Panc1 (cell line): ENCODE measurements at regions not wholly inside any gene's neighbourhood (a gene's known extent, or its start where the extent isn't known, plus 50 kb on each side); places are given as distances from the start of the nearest gene placed in this dataset.

Source experiments
- ATAC-seq: fragments of 200-7000 bp; cut with Tn5 transposase; 2 replicates; pipeline ENCODE4 v1.9.1; 2020; ENCODE audit warnings: mild to moderate bottlenecking, moderate library complexity
- BruUV-seq: library from RNA; stranded (reverse); fragments of 400-500 nt; replicated peaks from 2 replicates; lab custom pipeline; 2021; lab: Mats Ljungman, UMichigan
- CTCF ChIA-PET: fragments of 300-600 bp; sonication (Branson Sonifier 250); formaldehyde crosslinking; loops from one replicate; lab custom pipeline; 2022; ENCODE audit warnings: antibody characterized with exemption; lab: Charles Lee
- POLR2A ChIA-PET: fragments of 300-600 bp; sonication (Branson Sonifier 250); formaldehyde crosslinking; loops from one replicate; lab custom pipeline; 2022; ENCODE audit warnings: antibody characterized with exemption; lab: Charles Lee
- DNase-seq: peaks from one replicate; pipeline ENCODE4 v3.0.0-alpha.2; 2010; ENCODE audit warnings: low read depth, low spot score
- H3K27ac ChIP-seq: 2 replicates; pipeline ENCODE4 v1.5.1; 2011; ENCODE audit warnings: mild to moderate bottlenecking, low read length, inconsistent platforms
- H3K27me3 ChIP-seq: fragments of 200-500 bp; sonication (Bioruptor generic); 2 replicates; pipeline ENCODE4 v1.6.0; 2014; ENCODE audit warnings: low read length, inconsistent platforms; ENCODE audit not compliant: control insufficient read depth, insufficient read depth
- H3K36me3 ChIP-seq: fragments of 200-500 bp; sonication (Bioruptor generic); 2 replicates; pipeline ENCODE4 v1.5.1; 2014; ENCODE audit warnings: inconsistent platforms, mild to moderate bottlenecking, low read length, moderate library complexity; ENCODE audit not compliant: control insufficient read depth, insufficient read depth
- H3K4me1 ChIP-seq: 2 replicates; pipeline ENCODE4 v1.5.1; 2011; ENCODE audit warnings: inconsistent platforms, mild to moderate bottlenecking, low read length, moderate library complexity; ENCODE audit not compliant: control insufficient read depth, insufficient read depth
- H3K4me3 ChIP-seq, 2 experiments: 2 replicates each; pipeline ENCODE4 v1.5.1; 2011 to 2012; ENCODE audit warnings: low read depth in 2 of 2, low read length in 2 of 2, mild to moderate bottlenecking in 2 of 2, inconsistent platforms in 1 of 2, moderate library complexity in 1 of 2
- H3K9me3 ChIP-seq: fragments of 200-500 bp; sonication (Bioruptor generic); 2 replicates; pipeline ENCODE4 v1.5.1; 2014; ENCODE audit warnings: low read depth, mild to moderate bottlenecking, inconsistent platforms, low read length, moderate library complexity; ENCODE audit not compliant: control insufficient read depth, insufficient read depth
- CTCF ChIP-seq: fragments of 450-650 bp; IDR thresholded peaks from 2 replicates; pipeline ENCODE4 v1.5.1; 2017; ENCODE audit warnings: mild to moderate bottlenecking
- POLR2AphosphoS5 ChIP-seq: IDR thresholded peaks from 2 replicates; pipeline ENCODE4 v1.6.1; 2012; ENCODE audit warnings: mild to moderate bottlenecking, low read depth, low read length, moderate library complexity
- REST ChIP-seq, 2 experiments: IDR thresholded peaks; 2 replicates each; pipeline ENCODE4 v1.6.1; 2011 to 2012; ENCODE audit warnings: low read depth in 2 of 2, control low read depth in 1 of 2, low read length in 1 of 2, mild to moderate bottlenecking in 1 of 2, moderate library complexity in 1 of 2; ENCODE audit not compliant: insufficient read depth in 1 of 2
- SIN3A ChIP-seq: IDR thresholded peaks from 2 replicates; pipeline ENCODE4 v1.6.1; 2012; ENCODE audit warnings: low read depth, mild to moderate bottlenecking, low read length, moderate library complexity, borderline replicate concordance; ENCODE audit not compliant: insufficient read depth
- TCF7L2 ChIP-seq: IDR thresholded peaks from 2 replicates; pipeline ENCODE4 v1.6.1; 2011; ENCODE audit warnings: mild to moderate bottlenecking, low read depth, low read length, inconsistent platforms
- in situ Hi-C: cut with HindIII; loops from 2 replicates; pipeline ENCODE4 v1.10.0; 2016; ENCODE audit warnings: low sequenced_read_pairs, low pct_unique_long_range_greater_than_20kb
- intact Hi-C: fragments of 100-400 bp; cut with micrococcal nuclease; formaldehyde crosslinking; loops from one replicate; pipeline ENCODE4 v1.10.0; 2022; ENCODE audit not compliant: unreplicated experiment

GRCh38 chr6:138678168-138678567 is 95.4 kb upstream of the CCDC28A start:
- BruUV-seq, result no TSS peak
- POLR2A ChIA-PET, result no interaction called here
- no peaks in the 10 kb centered on the region for H3K9me3 ChIP-seq
- TF ChIP-seq CTCF (no peak), REST (IDR thresholded peaks at IDR 0.05; ENCODE audit: insufficient read depth in 1 of 2, low read depth in 2 of 2, low read length in 1 of 2) (no peak), SIN3A (no peak), TCF7L2 (no peak), POLR2AphosphoS5 (no peak)
- H3K27ac ChIP-seq, result no peak overlapping the region
- H3K36me3 ChIP-seq, result no peaks in the 10 kb centered on the region
- ATAC-seq (no peak), DNase-seq (no peak)
- intact Hi-C loops (no loop called here), in situ Hi-C loops (no loop called here)
- CTCF ChIA-PET, result no interaction called here
- H3K4me1 ChIP-seq, result peaks cover 9% of the 10 kb centered on the region
- H3K27me3 ChIP-seq, result no peaks in the 10 kb centered on the region
- no peak overlapping the region for H3K4me3 ChIP-seq

DNA sequence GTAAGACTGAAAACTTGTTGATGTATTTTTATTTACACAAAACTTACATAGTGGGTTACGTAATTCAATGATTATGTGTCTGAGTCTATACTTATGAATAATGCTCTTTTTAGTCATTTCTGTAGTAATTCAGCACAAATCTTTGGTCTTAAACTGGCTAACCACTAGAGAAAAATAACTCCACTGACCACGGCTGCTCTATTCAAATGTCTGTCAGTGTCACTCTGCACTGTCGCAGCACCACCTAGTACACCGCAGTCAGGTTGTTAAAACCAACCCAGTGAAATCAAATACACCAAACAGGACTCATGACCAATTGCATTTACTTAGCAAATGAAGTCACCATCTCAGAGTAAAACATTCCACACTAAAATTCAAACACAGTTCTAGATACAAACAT is 93.5 kb upstream of the CCDC28A start:
- no peak overlapping the region for H3K4me3 ChIP-seq
- H3K9me3 ChIP-seq, result no peaks in the 10 kb centered on the region
- intact Hi-C loops, result loop anchor here (10.0 kb wide), 1 partner anchor 85 kb away; no protein-coding TSS in a partner anchor
- CTCF ChIA-PET, result no interaction called here
- no peaks in the 10 kb centered on the region for H3K27me3 ChIP-seq
- H3K4me1 ChIP-seq, result peaks cover 15% of the 10 kb centered on the region
- ATAC-seq (no peak), DNase-seq (no peak)
- in situ Hi-C loops, result no loop called here
- no TSS peak for BruUV-seq
- TF ChIP-seq TCF7L2 (no peak), POLR2AphosphoS5 (no peak), REST (IDR thresholded peaks at IDR 0.05; ENCODE audit: insufficient read depth in 1 of 2, low read depth in 2 of 2, low read length in 1 of 2) (no peak), SIN3A (no peak), CTCF (no peak)
- no peaks in the 10 kb centered on the region for H3K36me3 ChIP-seq
- POLR2A ChIA-PET, result no interaction called here
- no peak overlapping the region for H3K27ac ChIP-seq
